HCT116 (cell line): ENCODE measurements at regions not wholly inside any gene's neighbourhood (a gene's known extent, or its start where the extent isn't known, plus 50 kb on each side); places are given as distances from the start of the nearest gene placed in this dataset.

Experiments used
- ATAC-seq: fragments of 200-7000 bp; cut with Tn5 transposase; 2 replicates; pipeline ENCODE4 v1.9.1; 2020; ENCODE audit warnings: mild to moderate bottlenecking, moderate library complexity
- BruUV-seq: library from RNA; stranded (reverse); fragments of 400-500 nt; replicated peaks from 2 replicates; lab custom pipeline; 2021; lab: Mats Ljungman, UMichigan
- CTCF ChIA-PET: fragments of 300-600 bp; sonication (Branson Sonifier 250); formaldehyde crosslinking; loops from one replicate; lab custom pipeline; 2021; ENCODE audit warnings: antibody characterized with exemption; lab: Charles Lee
- POLR2A ChIA-PET: fragments of 300-600, 350-600 bp; sonication (Branson Sonifier 250); formaldehyde crosslinking; loops from one replicate; lab custom pipeline; 2021; ENCODE audit warnings: antibody characterized with exemption; lab: Charles Lee
- RAD21 ChIA-PET, 2 experiments: fragments of 300-600 bp; sonication (Branson Sonifier 250); formaldehyde crosslinking; loops; one replicate each; lab custom pipeline; 2023; ENCODE audit warnings: low total read pairs in 2 of 2; ENCODE audit not compliant: uncharacterized antibody in 2 of 2, unreplicated experiment in 2 of 2, low non-redundant PET in 1 of 2; lab: Charles Lee
- DNase-seq: peaks from one replicate; pipeline ENCODE4 v3.0.0-alpha.2; 2010; ENCODE audit warnings: low read depth, low spot score
- H2AFZ ChIP-seq: fragments of 200-600 bp; shearing (Covaris generic), sonication (generic); 2 replicates; pipeline ENCODE4 v1.6.1; 2017; ENCODE audit warnings: low read depth, mixed run types, mixed read lengths, antibody characterized with exemption, low read length; ENCODE audit not compliant: poor library complexity, severe bottlenecking
- H3K27ac ChIP-seq: 2 replicates; pipeline ENCODE4 v1.5.1; 2012; ENCODE audit warnings: low read depth, low read length
- H3K27me3 ChIP-seq: fragments of 200-600 bp; sonication (generic); 2 replicates; pipeline ENCODE4 v1.6.1; 2016; ENCODE audit warnings: mixed run types, low read length, mixed read lengths; ENCODE audit not compliant: insufficient read depth
- H3K36me3 ChIP-seq, 2 experiments: fragments of 200-500 bp in 1 of 2; fragments of 200-600 bp in 1 of 2; sonication (Bioruptor generic) in 1 of 2; sonication (generic) in 1 of 2; 2 replicates each; pipeline versions ENCODE4 v1.5.1 to v1.6.1; 2014 to 2016; ENCODE audit warnings: low read length in 2 of 2, inconsistent platforms in 1 of 2, mixed read lengths in 1 of 2, mixed run types in 1 of 2; ENCODE audit not compliant: insufficient read depth in 2 of 2, control insufficient read depth in 1 of 2
- H3K4me1 ChIP-seq, 2 experiments: fragments of 200-600 bp in 1 of 2; sonication (generic) in 1 of 2; 2 replicates each; pipeline versions ENCODE4 v1.5.1 to v1.6.1; 2012 to 2017; ENCODE audit warnings: low read length in 2 of 2, inconsistent platforms in 1 of 2, mild to moderate bottlenecking in 1 of 2, mixed read lengths in 1 of 2, mixed run types in 1 of 2, moderate library complexity in 1 of 2; ENCODE audit not compliant: insufficient read depth in 2 of 2, control insufficient read depth in 1 of 2
- H3K4me2 ChIP-seq: fragments of 200-600 bp; sonication (generic); 2 replicates; pipeline ENCODE4 v1.6.1; 2017; ENCODE audit warnings: mixed run types, low read length, mixed read lengths
- H3K4me3 ChIP-seq, 2 experiments: fragments of 200-600 bp in 1 of 2; sonication (generic) in 1 of 2; replicated peaks in 1 of 2; 2 replicates each; pipeline ENCODE4 v1.5.1; 2011 to 2016; ENCODE audit warnings: low read length in 2 of 2, control low read depth in 1 of 2, low read depth in 1 of 2, mild to moderate bottlenecking in 1 of 2, mixed read lengths in 1 of 2, mixed run types in 1 of 2
- H3K79me2 ChIP-seq: fragments of 200-600 bp; sonication (generic); 2 replicates; pipeline ENCODE4 v1.6.1; 2017; ENCODE audit warnings: mild to moderate bottlenecking, mixed run types, low read length, moderate library complexity, mixed read lengths; ENCODE audit not compliant: insufficient read depth
- H3K9ac ChIP-seq: fragments of 200-600 bp; sonication (generic); 2 replicates; pipeline ENCODE4 v1.6.1; 2016; ENCODE audit warnings: low read length, mixed read lengths
- H3K9me2 ChIP-seq: fragments of 200-600 bp; sonication (generic), shearing (Covaris generic); 2 replicates; pipeline ENCODE4 v1.6.1; 2017; ENCODE audit warnings: mixed run types, mild to moderate bottlenecking, moderate library complexity; ENCODE audit not compliant: insufficient read depth
- H3K9me3 ChIP-seq, 2 experiments: fragments of 200-500 bp in 1 of 2; fragments of 200-600 bp in 1 of 2; sonication (Bioruptor generic) in 1 of 2; sonication (generic) in 1 of 2; 2 replicates each; pipeline ENCODE4 v1.6.1; 2014 to 2017; ENCODE audit warnings: low read length in 2 of 2, mixed read lengths in 2 of 2, inconsistent platforms in 1 of 2, low read depth in 1 of 2, mild to moderate bottlenecking in 1 of 2, mixed run types in 1 of 2, moderate library complexity in 1 of 2; ENCODE audit not compliant: control insufficient read depth in 1 of 2, insufficient read depth in 1 of 2
- H4K20me1 ChIP-seq: fragments of 200-600 bp; sonication (generic), shearing (Covaris generic); 2 replicates; pipeline ENCODE4 v1.6.1; 2017; ENCODE audit warnings: mixed run types, mild to moderate bottlenecking, moderate library complexity; ENCODE audit not compliant: insufficient read depth
- CEBPB ChIP-seq: IDR thresholded peaks from 2 replicates; pipeline ENCODE4 v1.6.1; 2012; ENCODE audit warnings: low read depth
- ELF1 ChIP-seq: IDR thresholded peaks from 2 replicates; pipeline ENCODE4 v1.6.1; 2012; ENCODE audit warnings: low read depth, borderline replicate concordance
- EZH2 ChIP-seq: fragments of 200-600 bp; sonication (generic); IDR thresholded peaks from 2 replicates; pipeline ENCODE4 v1.6.1; 2017; ENCODE audit warnings: antibody characterized with exemption, mixed run types
- EZH2phosphoT487 ChIP-seq: fragments of 200-600 bp; IDR thresholded peaks from 2 replicates; pipeline ENCODE4 v1.6.1; 2018; ENCODE audit warnings: antibody characterized with exemption, borderline replicate concordance
- POLR2A ChIP-seq: IDR thresholded peaks from 2 replicates; pipeline ENCODE4 v1.7.0; 2011; ENCODE audit warnings: borderline replicate concordance; ENCODE audit not compliant: insufficient read depth, insufficient read length; ENCODE audit errors: extremely low read depth
- POLR2AphosphoS5 ChIP-seq: IDR thresholded peaks from 2 replicates; pipeline ENCODE4 v1.6.1; 2011; ENCODE audit warnings: mild to moderate bottlenecking, low read depth, low read length, moderate library complexity
- RAD21 ChIP-seq: IDR thresholded peaks from 2 replicates; pipeline ENCODE4 v1.6.1; 2012; ENCODE audit warnings: low read depth, mild to moderate bottlenecking
- SIN3A ChIP-seq: IDR thresholded peaks from 2 replicates; pipeline ENCODE4 v1.6.1; 2012; ENCODE audit warnings: low read depth
- YY1 ChIP-seq: IDR thresholded peaks from 2 replicates; pipeline ENCODE4 v1.6.1; 2011; ENCODE audit warnings: low read length, low read depth, moderate library complexity, mild to moderate bottlenecking; ENCODE audit not compliant: insufficient replicate concordance; ENCODE audit errors: extremely low read depth
- intact Hi-C: fragments of 100-400 bp; cut with micrococcal nuclease; formaldehyde crosslinking; loops from 2 replicates; pipeline ENCODE4 v1.10.0; 2022
- TF ChIP-seq, protein P1 (sequence below), 3 experiments: fragments of 200-600 bp in 1 of 3; sonication (generic) in 1 of 3; IDR thresholded peaks in 2 of 3; conservative IDR thresholded peaks in 1 of 3; 2 replicates each; pipeline ENCODE4 v1.5.1; 2012 to 2017; ENCODE audit warnings: low read depth in 2 of 3, low read length in 2 of 3, antibody characterized with exemption in 1 of 3, borderline replicate concordance in 1 of 3, control low read depth in 1 of 3, mild to moderate bottlenecking in 1 of 3, mixed read lengths in 1 of 3, mixed run types in 1 of 3, moderate library complexity in 1 of 3; ENCODE audit not compliant: insufficient read depth in 1 of 3
- TF ChIP-seq, protein P2 (sequence below): IDR thresholded peaks from 2 replicates; pipeline ENCODE4 v1.6.1; 2012; ENCODE audit warnings: low read depth
- TF ChIP-seq, protein P3 (sequence below): IDR thresholded peaks from 2 replicates; pipeline ENCODE4 v1.6.1; 2011; ENCODE audit warnings: mild to moderate bottlenecking, low read length, moderate library complexity; ENCODE audit not compliant: insufficient replicate concordance; ENCODE audit errors: extremely low read depth

DNA sequence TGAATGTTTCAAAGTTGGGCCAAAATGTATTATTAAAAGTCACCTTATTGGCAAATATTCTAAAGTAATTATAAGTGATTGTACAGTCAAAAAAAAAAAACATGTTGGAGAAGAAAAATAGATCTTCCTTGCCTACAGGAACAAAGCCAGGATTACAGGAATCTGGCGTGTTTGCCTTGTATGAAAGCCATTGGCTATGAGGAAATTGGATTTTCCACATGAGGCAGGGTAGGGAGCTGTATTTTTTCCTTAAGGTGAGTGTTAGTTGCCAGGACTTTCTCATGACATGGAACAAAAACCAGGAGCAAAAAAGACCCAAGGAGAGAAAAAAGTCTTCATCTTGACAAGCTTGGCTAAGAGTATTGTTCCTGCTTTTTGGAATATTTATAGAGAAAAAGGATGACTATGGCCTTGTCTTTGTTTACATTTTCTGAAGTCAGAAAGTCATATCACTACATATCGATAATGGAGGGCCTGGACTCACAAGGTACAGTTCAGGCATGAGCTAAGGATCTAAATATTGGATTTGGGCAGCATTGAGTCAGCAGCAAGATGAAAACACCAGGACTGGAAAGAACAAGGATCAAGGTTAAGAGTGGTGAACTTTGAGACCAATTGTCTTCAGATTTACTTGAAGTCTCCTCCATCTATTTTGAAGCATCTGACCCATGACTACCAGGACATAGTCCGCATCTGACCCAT, 68.4 kb upstream of the FLRT2 start (continued):
- TF ChIP-seq POLR2AphosphoS5 = no peak
- TF ChIP-seq, protein P1, sequence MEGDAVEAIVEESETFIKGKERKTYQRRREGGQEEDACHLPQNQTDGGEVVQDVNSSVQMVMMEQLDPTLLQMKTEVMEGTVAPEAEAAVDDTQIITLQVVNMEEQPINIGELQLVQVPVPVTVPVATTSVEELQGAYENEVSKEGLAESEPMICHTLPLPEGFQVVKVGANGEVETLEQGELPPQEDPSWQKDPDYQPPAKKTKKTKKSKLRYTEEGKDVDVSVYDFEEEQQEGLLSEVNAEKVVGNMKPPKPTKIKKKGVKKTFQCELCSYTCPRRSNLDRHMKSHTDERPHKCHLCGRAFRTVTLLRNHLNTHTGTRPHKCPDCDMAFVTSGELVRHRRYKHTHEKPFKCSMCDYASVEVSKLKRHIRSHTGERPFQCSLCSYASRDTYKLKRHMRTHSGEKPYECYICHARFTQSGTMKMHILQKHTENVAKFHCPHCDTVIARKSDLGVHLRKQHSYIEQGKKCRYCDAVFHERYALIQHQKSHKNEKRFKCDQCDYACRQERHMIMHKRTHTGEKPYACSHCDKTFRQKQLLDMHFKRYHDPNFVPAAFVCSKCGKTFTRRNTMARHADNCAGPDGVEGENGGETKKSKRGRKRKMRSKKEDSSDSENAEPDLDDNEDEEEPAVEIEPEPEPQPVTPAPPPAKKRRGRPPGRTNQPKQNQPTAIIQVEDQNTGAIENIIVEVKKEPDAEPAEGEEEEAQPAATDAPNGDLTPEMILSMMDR (IDR thresholded peaks at IDR 0.05 in 2 of 3, conservative IDR thresholded peaks at IDR 0.05 in 1 of 3; ENCODE audit: borderline replicate concordance in 1 of 3, insufficient read depth in 1 of 3, low read depth in 2 of 3, low read length in 2 of 3) = no peak
- TF ChIP-seq POLR2A = no peak
- no peak for TF ChIP-seq ELF1
- TF ChIP-seq SIN3A = no peak

DNA sequence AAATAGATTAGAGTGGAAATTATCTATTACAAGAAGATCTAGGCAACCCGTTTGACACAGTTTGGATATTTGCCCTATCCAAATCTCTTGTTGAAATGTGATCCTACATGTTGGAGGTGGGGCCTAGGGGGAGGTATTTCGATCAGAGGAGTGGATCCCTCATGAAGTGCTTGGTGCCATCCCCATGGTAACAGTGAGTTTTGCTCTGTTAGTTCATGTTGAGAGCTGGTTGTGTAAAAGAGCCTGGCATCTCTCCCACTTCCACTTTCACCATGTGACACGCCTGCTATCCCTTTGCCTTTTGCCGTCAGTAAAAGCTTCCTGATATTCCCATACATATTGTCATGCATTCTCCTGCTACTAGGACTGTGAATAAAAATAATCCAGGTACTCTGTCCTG, 66.4 kb upstream of the FLRT2 start:
- intact Hi-C loops = no loop called here
- no peak for ATAC-seq
- no peak overlapping the region for H2AFZ ChIP-seq

More for the DNA sequence above, 66.4 kb upstream of the FLRT2 start:
- Histone ChIP-seq H3K9me2 (no peaks in the 10 kb centered on the region), H3K9ac (no peak overlapping the region), H3K36me3 (no peaks in the 10 kb centered on the region), H3K9me3 (peaks cover 3 to 20% of the 10 kb centered on the region in 2 experiments; a peak in 2 of 4 replicates), H3K27ac (no peak overlapping the region), H4K20me1 (no peaks in the 10 kb centered on the region), H3K4me2 (no peak overlapping the region), H3K27me3 (no peaks in the 10 kb centered on the region), H3K4me1 (no peaks in the 10 kb centered on the region), H3K79me2 (no peaks in the 10 kb centered on the region), H3K4me3 (no peak overlapping the region)
- ChIA-PET CTCF (no interaction called here), POLR2A (no interaction called here), RAD21 (no interaction called here)
- TF ChIP-seq EZH2 (no peak), SIN3A (no peak), ELF1 (no peak), POLR2A (no peak), RAD21 (no peak), CEBPB (no peak), YY1 (no peak), EZH2phosphoT487 (no peak)
- TF ChIP-seq, protein P2, sequence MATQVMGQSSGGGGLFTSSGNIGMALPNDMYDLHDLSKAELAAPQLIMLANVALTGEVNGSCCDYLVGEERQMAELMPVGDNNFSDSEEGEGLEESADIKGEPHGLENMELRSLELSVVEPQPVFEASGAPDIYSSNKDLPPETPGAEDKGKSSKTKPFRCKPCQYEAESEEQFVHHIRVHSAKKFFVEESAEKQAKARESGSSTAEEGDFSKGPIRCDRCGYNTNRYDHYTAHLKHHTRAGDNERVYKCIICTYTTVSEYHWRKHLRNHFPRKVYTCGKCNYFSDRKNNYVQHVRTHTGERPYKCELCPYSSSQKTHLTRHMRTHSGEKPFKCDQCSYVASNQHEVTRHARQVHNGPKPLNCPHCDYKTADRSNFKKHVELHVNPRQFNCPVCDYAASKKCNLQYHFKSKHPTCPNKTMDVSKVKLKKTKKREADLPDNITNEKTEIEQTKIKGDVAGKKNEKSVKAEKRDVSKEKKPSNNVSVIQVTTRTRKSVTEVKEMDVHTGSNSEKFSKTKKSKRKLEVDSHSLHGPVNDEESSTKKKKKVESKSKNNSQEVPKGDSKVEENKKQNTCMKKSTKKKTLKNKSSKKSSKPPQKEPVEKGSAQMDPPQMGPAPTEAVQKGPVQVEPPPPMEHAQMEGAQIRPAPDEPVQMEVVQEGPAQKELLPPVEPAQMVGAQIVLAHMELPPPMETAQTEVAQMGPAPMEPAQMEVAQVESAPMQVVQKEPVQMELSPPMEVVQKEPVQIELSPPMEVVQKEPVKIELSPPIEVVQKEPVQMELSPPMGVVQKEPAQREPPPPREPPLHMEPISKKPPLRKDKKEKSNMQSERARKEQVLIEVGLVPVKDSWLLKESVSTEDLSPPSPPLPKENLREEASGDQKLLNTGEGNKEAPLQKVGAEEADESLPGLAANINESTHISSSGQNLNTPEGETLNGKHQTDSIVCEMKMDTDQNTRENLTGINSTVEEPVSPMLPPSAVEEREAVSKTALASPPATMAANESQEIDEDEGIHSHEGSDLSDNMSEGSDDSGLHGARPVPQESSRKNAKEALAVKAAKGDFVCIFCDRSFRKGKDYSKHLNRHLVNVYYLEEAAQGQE = no peak
- TF ChIP-seq, protein P3, sequence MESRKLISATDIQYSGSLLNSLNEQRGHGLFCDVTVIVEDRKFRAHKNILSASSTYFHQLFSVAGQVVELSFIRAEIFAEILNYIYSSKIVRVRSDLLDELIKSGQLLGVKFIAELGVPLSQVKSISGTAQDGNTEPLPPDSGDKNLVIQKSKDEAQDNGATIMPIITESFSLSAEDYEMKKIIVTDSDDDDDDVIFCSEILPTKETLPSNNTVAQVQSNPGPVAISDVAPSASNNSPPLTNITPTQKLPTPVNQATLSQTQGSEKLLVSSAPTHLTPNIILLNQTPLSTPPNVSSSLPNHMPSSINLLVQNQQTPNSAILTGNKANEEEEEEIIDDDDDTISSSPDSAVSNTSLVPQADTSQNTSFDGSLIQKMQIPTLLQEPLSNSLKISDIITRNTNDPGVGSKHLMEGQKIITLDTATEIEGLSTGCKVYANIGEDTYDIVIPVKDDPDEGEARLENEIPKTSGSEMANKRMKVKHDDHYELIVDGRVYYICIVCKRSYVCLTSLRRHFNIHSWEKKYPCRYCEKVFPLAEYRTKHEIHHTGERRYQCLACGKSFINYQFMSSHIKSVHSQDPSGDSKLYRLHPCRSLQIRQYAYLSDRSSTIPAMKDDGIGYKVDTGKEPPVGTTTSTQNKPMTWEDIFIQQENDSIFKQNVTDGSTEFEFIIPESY = no peak
- DNase-seq = no peak
- no TSS peak for BruUV-seq
